K562 (cell line): ENCODE measurements at regions not wholly inside any gene's neighbourhood (a gene's known extent, or its start where the extent isn't known, plus 50 kb on each side); places are given as distances from the start of the nearest gene placed in this dataset.

ENCODE experiments used
- FOS ChIP-seq: IDR thresholded peaks from 3 replicates; pipeline ENCODE4 v1.6.1; 2011; ENCODE audit not compliant: insufficient read length; ENCODE audit errors: extremely low read depth
- POU5F1 ChIP-seq: fragments of 150-350 bp; IDR thresholded peaks from 2 replicates; pipeline ENCODE4 v1.6.1; 2014; ENCODE audit warnings: borderline replicate concordance, low read length, low read depth, mild to moderate bottlenecking; ENCODE audit not compliant: partially characterized antibody
- SMARCC2 ChIP-seq: fragments of 450-650 bp; IDR thresholded peaks from 2 replicates; pipeline ENCODE4 v1.6.1; 2017; ENCODE audit warnings: antibody characterized with exemption, moderate library complexity, mild to moderate bottlenecking, low read depth
- SREBF2 ChIP-seq: sonication (generic); formaldehyde crosslinking; IDR thresholded peaks from 2 replicates; pipeline ENCODE4 v1.4.0; 2020; ENCODE audit warnings: mild to moderate bottlenecking, missing genetic modification reagents
- THRAP3 ChIP-seq: fragments of 450-650 bp; IDR thresholded peaks from 2 replicates; pipeline ENCODE4 v1.6.1; 2016; ENCODE audit warnings: mild to moderate bottlenecking, inconsistent platforms, borderline replicate concordance
- ZBTB17 ChIP-seq: fragments of 450-650 bp; formaldehyde crosslinking; IDR thresholded peaks from 2 replicates; pipeline ENCODE4 v1.4.0; 2020; ENCODE audit warnings: mild to moderate bottlenecking
- TF ChIP-seq, protein P1 (sequence below): fragments of 450-650 bp; conservative IDR thresholded peaks from 2 replicates; pipeline ENCODE4 v1.6.1; 2016; ENCODE audit warnings: missing genetic modification characterization, low read depth, mild to moderate bottlenecking, missing compliant biosample characterization, moderate library complexity
- TF ChIP-seq, protein P2 (sequence below): sonication (generic); formaldehyde crosslinking; IDR thresholded peaks from 2 replicates; pipeline ENCODE4 v1.8.1; 2023; ENCODE audit warnings: mild to moderate bottlenecking, missing genetic modification reagents
- TF ChIP-seq, protein P3 (sequence below): sonication (generic); formaldehyde crosslinking; IDR thresholded peaks from 2 replicates; pipeline ENCODE4 v1.5.0; 2020; ENCODE audit warnings: missing genetic modification reagents
- TF ChIP-seq, protein P4 (sequence below), 3 experiments: IDR thresholded peaks in 2 of 3; conservative IDR thresholded peaks in 1 of 3; 2 replicates each; pipeline ENCODE4 v1.5.1; 2011 to 2012; ENCODE audit warnings: low read length in 3 of 3, mild to moderate bottlenecking in 3 of 3, control low read depth in 2 of 3, improper control_type of control experiment in 1 of 3, inconsistent platforms in 1 of 3, low read depth in 1 of 3, mixed read lengths in 1 of 3, moderate library complexity in 1 of 3; ENCODE audit not compliant: insufficient read depth in 2 of 3

DNA sequence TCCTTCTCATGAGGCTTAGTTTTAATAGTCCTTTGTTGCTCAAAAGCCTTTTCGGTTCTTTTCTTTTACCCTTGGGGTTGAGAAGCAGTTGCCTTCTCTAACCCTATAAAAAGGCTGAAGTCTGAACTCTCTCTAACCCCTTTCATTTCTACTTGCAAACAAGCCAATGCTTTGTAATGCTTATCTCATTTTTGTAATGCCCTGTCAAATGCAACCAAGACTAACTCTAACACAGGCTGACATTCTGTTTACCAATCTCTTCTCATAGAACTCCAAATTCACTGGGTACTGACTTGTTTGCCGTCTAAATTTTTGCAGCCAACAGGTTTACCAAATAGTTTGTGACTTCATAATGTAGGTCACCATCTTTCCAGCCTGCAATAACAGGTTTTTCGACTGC, 233.9 kb upstream of the SNX7 start:
- TF ChIP-seq POU5F1 (no peak), ZBTB17 (no peak), THRAP3 (no peak), SREBF2 (CRISPR knock-in tag) (no peak), SMARCC2 (no peak), FOS (no peak)
- TF ChIP-seq, protein P1, sequence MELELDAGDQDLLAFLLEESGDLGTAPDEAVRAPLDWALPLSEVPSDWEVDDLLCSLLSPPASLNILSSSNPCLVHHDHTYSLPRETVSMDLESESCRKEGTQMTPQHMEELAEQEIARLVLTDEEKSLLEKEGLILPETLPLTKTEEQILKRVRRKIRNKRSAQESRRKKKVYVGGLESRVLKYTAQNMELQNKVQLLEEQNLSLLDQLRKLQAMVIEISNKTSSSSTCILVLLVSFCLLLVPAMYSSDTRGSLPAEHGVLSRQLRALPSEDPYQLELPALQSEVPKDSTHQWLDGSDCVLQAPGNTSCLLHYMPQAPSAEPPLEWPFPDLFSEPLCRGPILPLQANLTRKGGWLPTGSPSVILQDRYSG = no peak
- TF ChIP-seq, protein P2, sequence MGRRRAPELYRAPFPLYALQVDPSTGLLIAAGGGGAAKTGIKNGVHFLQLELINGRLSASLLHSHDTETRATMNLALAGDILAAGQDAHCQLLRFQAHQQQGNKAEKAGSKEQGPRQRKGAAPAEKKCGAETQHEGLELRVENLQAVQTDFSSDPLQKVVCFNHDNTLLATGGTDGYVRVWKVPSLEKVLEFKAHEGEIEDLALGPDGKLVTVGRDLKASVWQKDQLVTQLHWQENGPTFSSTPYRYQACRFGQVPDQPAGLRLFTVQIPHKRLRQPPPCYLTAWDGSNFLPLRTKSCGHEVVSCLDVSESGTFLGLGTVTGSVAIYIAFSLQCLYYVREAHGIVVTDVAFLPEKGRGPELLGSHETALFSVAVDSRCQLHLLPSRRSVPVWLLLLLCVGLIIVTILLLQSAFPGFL (CRISPR knock-in tag) = no peak
- TF ChIP-seq, protein P3, sequence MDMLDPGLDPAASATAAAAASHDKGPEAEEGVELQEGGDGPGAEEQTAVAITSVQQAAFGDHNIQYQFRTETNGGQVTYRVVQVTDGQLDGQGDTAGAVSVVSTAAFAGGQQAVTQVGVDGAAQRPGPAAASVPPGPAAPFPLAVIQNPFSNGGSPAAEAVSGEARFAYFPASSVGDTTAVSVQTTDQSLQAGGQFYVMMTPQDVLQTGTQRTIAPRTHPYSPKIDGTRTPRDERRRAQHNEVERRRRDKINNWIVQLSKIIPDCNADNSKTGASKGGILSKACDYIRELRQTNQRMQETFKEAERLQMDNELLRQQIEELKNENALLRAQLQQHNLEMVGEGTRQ (CRISPR knock-in tag) = no peak
- TF ChIP-seq, protein P4, sequence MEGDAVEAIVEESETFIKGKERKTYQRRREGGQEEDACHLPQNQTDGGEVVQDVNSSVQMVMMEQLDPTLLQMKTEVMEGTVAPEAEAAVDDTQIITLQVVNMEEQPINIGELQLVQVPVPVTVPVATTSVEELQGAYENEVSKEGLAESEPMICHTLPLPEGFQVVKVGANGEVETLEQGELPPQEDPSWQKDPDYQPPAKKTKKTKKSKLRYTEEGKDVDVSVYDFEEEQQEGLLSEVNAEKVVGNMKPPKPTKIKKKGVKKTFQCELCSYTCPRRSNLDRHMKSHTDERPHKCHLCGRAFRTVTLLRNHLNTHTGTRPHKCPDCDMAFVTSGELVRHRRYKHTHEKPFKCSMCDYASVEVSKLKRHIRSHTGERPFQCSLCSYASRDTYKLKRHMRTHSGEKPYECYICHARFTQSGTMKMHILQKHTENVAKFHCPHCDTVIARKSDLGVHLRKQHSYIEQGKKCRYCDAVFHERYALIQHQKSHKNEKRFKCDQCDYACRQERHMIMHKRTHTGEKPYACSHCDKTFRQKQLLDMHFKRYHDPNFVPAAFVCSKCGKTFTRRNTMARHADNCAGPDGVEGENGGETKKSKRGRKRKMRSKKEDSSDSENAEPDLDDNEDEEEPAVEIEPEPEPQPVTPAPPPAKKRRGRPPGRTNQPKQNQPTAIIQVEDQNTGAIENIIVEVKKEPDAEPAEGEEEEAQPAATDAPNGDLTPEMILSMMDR (IDR thresholded peaks at IDR 0.05 in 2 of 3, conservative IDR thresholded peaks at IDR 0.05 in 1 of 3; ENCODE audit: insufficient read depth in 2 of 3, low read depth in 1 of 3, low read length in 3 of 3) = no peak
